GM19468 (cell line): ENCODE measurements at regions not wholly inside any gene's neighbourhood (a gene's known extent, or its start where the extent isn't known, plus 50 kb on each side); places are given as distances from the start of the nearest gene placed in this dataset.
"Not testable (repeated sequence)": the region's sequence is repeated elsewhere in the genome, so short reads cannot be mapped to it uniquely, and the experiment has no call there.

Source experiments
- ATAC-seq: cut with Tn5 transposase; IDR thresholded peaks from one replicate; pipeline ENCODE4 v1.9.1; 2021; ENCODE audit warnings: mild to moderate bottlenecking, moderate library complexity, moderate number of reproducible peaks; ENCODE audit not compliant: unreplicated experiment; ENCODE audit errors: extremely low read depth

- ATAC-seq = peak; percentile 81
Observed at GRCh38 chr6:17015144-17015543, 86.7 kb upstream of the STMND1 start.

GRCh38 chr6:17013701-17014100, 88.1 kb upstream of the STMND1 start:
- ATAC-seq = no peak

DNA sequence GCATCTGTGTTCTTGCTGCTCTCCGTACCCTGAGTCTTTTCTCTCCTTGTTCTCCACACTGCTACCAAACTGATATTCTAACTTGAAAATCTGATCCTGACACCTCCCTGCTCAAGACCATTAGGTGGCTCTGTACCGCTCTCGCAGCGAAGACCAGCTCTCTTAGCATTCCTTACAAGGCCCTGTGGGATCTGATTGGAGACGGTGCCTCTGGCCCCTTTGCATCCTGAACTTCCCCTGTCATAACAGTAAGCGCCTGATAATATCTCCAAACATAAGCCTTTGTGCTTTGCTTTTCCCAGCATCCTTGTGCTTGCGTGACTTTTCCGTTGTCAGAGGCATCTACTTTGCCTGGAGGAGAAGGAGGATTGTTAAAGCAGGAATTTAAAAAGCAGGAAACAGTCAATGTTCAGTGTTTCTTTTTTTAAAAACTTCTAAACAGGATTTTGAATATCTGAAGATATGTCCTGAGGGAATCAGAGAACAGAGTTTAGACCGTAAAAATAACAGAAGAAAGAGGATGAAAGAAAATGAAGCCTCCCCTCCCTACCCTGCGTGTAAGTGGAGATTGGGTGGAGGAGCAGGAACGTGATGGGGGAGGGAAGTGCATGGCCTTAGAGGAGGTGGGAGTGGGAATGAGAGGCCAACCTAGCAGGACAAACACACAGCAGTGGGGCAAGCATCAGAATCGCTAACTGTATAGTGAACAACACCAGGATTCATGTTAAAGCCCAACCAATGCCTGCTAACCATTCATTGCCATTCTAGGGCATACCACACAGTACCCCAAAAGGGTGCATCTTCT, 89.2 kb upstream of the STMND1 start:
- no peak for ATAC-seq

DNA sequence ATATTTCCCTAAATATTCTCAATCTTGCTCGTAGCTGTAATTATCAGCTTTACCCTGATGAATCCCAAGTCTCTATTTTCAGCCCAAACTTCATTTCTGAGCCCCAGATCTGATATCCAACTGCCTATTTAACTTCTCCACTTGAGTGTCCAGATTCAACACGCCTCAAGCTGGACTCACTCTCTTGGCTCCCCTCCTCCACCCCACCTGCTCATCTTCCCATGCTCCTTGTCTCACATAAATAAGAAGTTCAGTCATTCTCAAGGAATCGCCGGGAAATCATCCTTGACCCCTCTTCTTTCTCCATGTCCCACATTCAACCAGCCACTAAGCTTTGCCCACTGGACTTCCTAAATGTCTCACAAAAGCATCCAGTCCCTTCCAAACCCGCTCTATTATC, 89.9 kb upstream of the STMND1 start:
- ATAC-seq = no peak

DNA sequence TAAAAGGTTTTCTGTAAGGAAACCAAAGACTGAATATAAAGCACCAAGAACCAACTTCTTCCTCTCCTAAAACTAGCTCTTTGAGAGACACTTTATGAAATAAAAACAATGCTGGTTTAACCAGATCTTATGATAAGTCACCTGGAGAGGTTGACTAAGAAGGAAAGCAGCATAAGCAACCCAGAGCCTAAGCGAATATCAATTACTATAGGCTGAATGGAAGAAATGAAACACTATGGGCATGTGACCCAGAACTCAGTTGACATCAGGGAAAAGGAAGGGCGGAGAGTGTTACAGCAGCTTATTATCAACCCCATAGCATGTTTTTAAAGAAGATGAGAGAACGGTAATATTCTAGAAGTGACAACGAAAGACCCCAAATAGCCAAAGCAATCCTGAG, 94.1 kb upstream of the STMND1 start:
- no peak for ATAC-seq

- no peak for ATAC-seq
Observed at GRCh38 chr6:17006543-17006942, 95.3 kb upstream of the STMND1 start.

GRCh38 chr6:17004269-17004668, 97.6 kb upstream of the STMND1 start:
- no peak for ATAC-seq

DNA sequence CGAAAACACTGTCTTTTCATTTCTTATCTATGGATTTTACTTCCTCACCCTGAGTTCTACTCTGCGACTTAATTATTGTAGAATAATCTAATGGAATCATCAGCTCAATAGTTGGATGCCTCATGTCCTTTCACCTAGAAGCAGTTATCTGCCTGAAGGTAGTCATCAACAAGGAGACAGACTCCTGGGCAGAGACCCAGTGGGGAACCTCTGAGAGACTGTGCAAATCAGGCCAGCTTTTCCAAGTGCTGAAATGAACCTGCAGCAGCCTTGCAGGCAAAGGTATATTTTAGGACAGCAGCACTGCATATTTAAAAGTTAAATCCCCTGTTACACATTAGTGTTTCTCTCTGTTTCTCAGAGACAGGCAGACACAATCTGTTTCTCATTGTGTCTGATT, 99.7 kb upstream of the STMND1 start:
- ATAC-seq = no peak

DNA sequence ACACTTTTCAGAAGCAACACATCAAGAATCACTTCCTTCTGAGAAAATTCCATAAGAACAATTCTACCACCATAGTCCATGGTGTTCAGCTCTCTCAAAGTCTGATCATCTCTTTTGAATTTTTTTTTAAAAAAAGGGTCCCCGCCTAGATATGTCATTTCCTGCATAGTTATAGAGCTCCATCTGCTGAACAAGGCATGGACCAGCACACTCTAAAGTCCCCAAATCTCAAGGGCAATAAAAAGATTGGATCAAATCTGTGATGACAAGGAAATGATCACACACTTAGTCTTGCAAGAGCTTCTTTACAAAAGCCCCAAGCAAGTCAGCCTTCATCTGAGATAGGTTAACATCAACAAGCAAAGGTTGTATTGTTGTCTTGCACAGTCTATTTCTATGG, 100.7 kb upstream of the STMND1 start:
- no peak for ATAC-seq

GRCh38 chr6:16999491-17000436, 102.1 kb upstream of the STMND1 start:
- ATAC-seq = no peak

GRCh38 chr6:16998461-16998860, 103.4 kb upstream of the STMND1 start:
- no peak for ATAC-seq

DNA sequence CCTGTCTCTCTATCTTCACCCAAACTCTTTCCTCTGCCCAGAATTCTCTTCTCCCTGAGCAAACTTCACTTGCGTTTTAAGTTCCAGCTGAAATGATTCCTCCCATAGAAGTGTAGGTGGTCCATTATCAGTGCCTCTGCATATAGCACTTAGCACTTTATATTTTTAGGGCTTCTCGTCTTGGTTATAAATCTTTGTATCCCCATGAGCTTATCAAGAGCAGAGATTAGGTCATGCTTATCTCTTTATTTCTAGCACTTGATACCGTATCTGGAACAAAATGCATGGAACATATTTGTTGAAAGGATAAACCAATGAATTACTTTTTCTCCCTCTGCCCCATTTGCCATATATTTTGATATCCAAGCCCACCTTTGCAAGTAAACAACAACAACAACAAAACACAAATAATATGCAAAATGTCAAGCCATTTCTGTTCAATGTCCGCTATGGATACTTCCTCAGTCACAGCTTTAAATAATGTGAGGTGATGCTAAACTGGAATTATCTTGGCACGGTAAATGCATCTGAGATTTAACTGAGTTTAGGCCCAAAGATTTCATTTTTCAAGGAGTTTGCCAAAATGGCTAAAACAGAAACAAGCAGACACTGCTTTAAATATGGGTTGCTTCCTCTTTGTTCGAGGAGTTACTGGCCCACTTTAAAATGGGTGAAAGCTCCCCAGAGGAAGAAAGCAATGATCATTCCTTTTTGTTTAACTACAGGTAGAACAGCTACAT, 106.2 kb upstream of the STMND1 start:
- no peak for ATAC-seq

- no peak for ATAC-seq
Observed at GRCh38 chr6:16993396-16993795, 108.5 kb upstream of the STMND1 start.

- ATAC-seq = no peak
Observed at GRCh38 chr6:16991981-16992629, 109.7 kb upstream of the STMND1 start.

- not testable (repeated sequence) for ATAC-seq
Observed at GRCh38 chr6:16989976-16990375, 111.9 kb upstream of the STMND1 start.

DNA sequence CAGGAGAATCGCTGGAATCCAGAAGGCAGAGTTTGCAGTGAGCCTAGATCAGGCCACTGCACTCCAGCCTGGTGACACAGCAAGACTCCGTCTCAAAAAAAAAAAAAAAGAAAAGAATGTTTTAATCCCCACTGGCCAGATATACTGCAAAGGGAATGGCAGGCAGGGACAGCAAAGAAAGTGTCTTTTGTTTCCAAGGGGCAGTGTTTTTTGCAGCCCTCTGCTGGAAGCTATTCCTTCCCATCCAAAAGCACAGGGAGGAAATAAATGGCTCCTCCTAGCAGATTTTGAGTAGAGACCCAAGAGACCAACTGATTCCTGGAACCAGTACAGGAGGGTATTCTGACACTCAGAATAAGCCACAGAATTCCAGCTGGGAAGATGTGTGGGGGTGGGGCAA, 112.5 kb upstream of the STMND1 start:
- ATAC-seq = no peak

- no peak for ATAC-seq
Observed at GRCh38 chr6:16987996-16988395, 113.9 kb upstream of the STMND1 start.

- ATAC-seq = no peak
Observed at GRCh38 chr6:16985513-16986284, 116.2 kb upstream of the STMND1 start.

- ATAC-seq = no peak
Observed at GRCh38 chr6:16982807-16983206, 119.0 kb upstream of the STMND1 start.
